HepG2 (cell line): ENCODE measurements at regions not wholly inside any gene's neighbourhood (a gene's known extent, or its start where the extent isn't known, plus 50 kb on each side); places are given as distances from the start of the nearest gene placed in this dataset.

Experiments
- ATAC-seq: fragments of 200-7000 bp; cut with Tn5 transposase; 3 replicates; pipeline ENCODE4 v1.9.1; 2020; ENCODE audit warnings: mild to moderate bottlenecking, moderate library complexity
- BruUV-seq: library from RNA; stranded (reverse); fragments of 400-500 nt; replicated peaks from 2 replicates; lab custom pipeline; 2021; lab: Mats Ljungman, UMichigan
- CTCF ChIA-PET: fragments of 300-600 bp; formaldehyde crosslinking; extraction: SDS; loops from one replicate; lab custom pipeline; 2021; ENCODE audit warnings: low total read pairs, inconsistent platforms, low intra/inter-chr PET ratio; lab: Yijun Ruan, JAX
- POLR2A ChIA-PET: fragments of 350-600 bp; sonication (Branson Sonifier 250); formaldehyde crosslinking; loops from one replicate; lab custom pipeline; 2020; ENCODE audit warnings: antibody characterized with exemption, inconsistent platforms; lab: Yijun Ruan, JAX
- DNase-seq: peaks from one replicate; pipeline ENCODE4 v3.0.0-alpha.2; 2015; ENCODE audit warnings: low spot score
- FAIRE-seq: peaks from 3 replicates; lab custom pipeline; 2011; peaks lifted over from hg19 to GRCh38; lab: Jason Lieb, UNC
- H2AFZ ChIP-seq: one replicate; pipeline ENCODE4 v1.6.1; 2011; ENCODE audit warnings: low read length, inconsistent platforms
- H3K27ac ChIP-seq: fragments of 300-600 bp; 3 replicates; pipeline ENCODE4 v1.8.0; 2011; ENCODE audit warnings: mixed run types, mild to moderate bottlenecking, mixed read lengths, low read length, inconsistent platforms; ENCODE audit not compliant: insufficient read depth; ENCODE audit errors: extremely low read length
- H3K27me3 ChIP-seq, 2 experiments: fragments of 200-600 bp in 1 of 2; 2 replicates in 1 of 2; 3 replicates in 1 of 2; pipeline versions ENCODE4 v1.6.0 to v1.8.0; 2011; ENCODE audit warnings: low read length in 2 of 2, mild to moderate bottlenecking in 2 of 2, moderate library complexity in 2 of 2, inconsistent platforms in 1 of 2; ENCODE audit not compliant: insufficient read depth in 2 of 2, control insufficient read depth in 1 of 2
- H3K36me3 ChIP-seq, 2 experiments: fragments of 200-600 bp in 1 of 2; replicated peaks in 1 of 2; 2 replicates in 1 of 2; 3 replicates in 1 of 2; pipeline versions ENCODE4 v1.5.1 to v1.8.0; 2011; ENCODE audit warnings: low read length in 2 of 2, inconsistent platforms in 1 of 2; ENCODE audit not compliant: insufficient read depth in 2 of 2, control insufficient read depth in 1 of 2
- H3K4me1 ChIP-seq: 2 replicates; pipeline ENCODE4 v1.5.1; 2012; ENCODE audit warnings: low read length, inconsistent platforms; ENCODE audit not compliant: insufficient read depth
- H3K4me2 ChIP-seq: 2 replicates; pipeline ENCODE4 v1.6.0; 2011; ENCODE audit warnings: low read depth, low read length, inconsistent platforms
- H3K4me3 ChIP-seq, 3 experiments: fragments of 200-600 bp in 1 of 3; sonication (generic), shearing (Covaris generic) in 1 of 3; replicated peaks in 1 of 3; 2 replicates each; pipeline ENCODE4 v1.5.1; 2011 to 2016; ENCODE audit warnings: low read length in 3 of 3, inconsistent platforms in 2 of 3, low read depth in 2 of 3, mild to moderate bottlenecking in 2 of 3, control low read depth in 1 of 3, mixed read lengths in 1 of 3; ENCODE audit not compliant: insufficient read depth in 1 of 3
- H3K79me2 ChIP-seq: one replicate; pipeline ENCODE4 v1.6.1; 2011; ENCODE audit warnings: low read length, inconsistent platforms; ENCODE audit not compliant: insufficient read depth
- H3K9ac ChIP-seq: 2 replicates; pipeline ENCODE4 v1.6.0; 2011; ENCODE audit warnings: mild to moderate bottlenecking, low read depth, low read length, inconsistent platforms; ENCODE audit not compliant: insufficient read depth
- H3K9me3 ChIP-seq: 2 replicates; pipeline ENCODE4 v1.5.1; 2012; ENCODE audit warnings: mild to moderate bottlenecking, low read length
- H4K20me1 ChIP-seq: 2 replicates; pipeline ENCODE4 v1.6.0; 2011; ENCODE audit warnings: inconsistent platforms, mild to moderate bottlenecking, low read length, moderate library complexity; ENCODE audit not compliant: insufficient read depth
- FLYWCH1 ChIP-seq: sonication (generic); formaldehyde crosslinking; IDR thresholded peaks from 2 replicates; pipeline ENCODE4 v1.8.1; 2023; ENCODE audit warnings: mild to moderate bottlenecking, missing genetic modification reagents
- FOXA3 ChIP-seq: IDR thresholded peaks from 2 replicates; pipeline ENCODE4 v1.6.1; 2016; ENCODE audit warnings: missing genetic modification reagents, missing compliant biosample characterization
- MAZ ChIP-seq, 2 experiments: sonication (generic) in 1 of 2; formaldehyde crosslinking in 1 of 2; IDR thresholded peaks; 2 replicates each; pipeline versions ENCODE4 v1.5.0 to v1.6.1; 2012 to 2020; ENCODE audit warnings: low read depth in 2 of 2, mild to moderate bottlenecking in 2 of 2, borderline replicate concordance in 1 of 2, improper control_type of control experiment in 1 of 2, low read length in 1 of 2, missing genetic modification reagents in 1 of 2, moderate library complexity in 1 of 2
- SMYD3 ChIP-seq: sonication (generic); formaldehyde crosslinking; IDR thresholded peaks from 2 replicates; pipeline ENCODE4 v1.8.1; 2023; ENCODE audit warnings: mild to moderate bottlenecking, missing genetic modification reagents
- TAF1 ChIP-seq: sonication (generic); formaldehyde crosslinking; IDR thresholded peaks from 2 replicates; pipeline ENCODE4 v1.4.0; 2020; ENCODE audit warnings: missing genetic modification reagents
- ZFP36 ChIP-seq: fragments of 150-350 bp; IDR thresholded peaks from 2 replicates; pipeline ENCODE4 v1.6.1; 2018; ENCODE audit warnings: borderline replicate concordance, low read length, low read depth; ENCODE audit not compliant: partially characterized antibody
- ZHX1 ChIP-seq: sonication (generic); formaldehyde crosslinking; IDR thresholded peaks from 2 replicates; pipeline ENCODE4 v1.8.1; 2022; ENCODE audit warnings: low read depth, mild to moderate bottlenecking, missing genetic modification reagents
- ZKSCAN8 ChIP-seq: IDR thresholded peaks from 2 replicates; pipeline ENCODE4 v1.6.1; 2016; ENCODE audit warnings: borderline replicate concordance, missing genetic modification reagents, missing compliant biosample characterization
- ZNF138 ChIP-seq: sonication (generic); formaldehyde crosslinking; IDR thresholded peaks from 2 replicates; pipeline ENCODE4 v1.5.0; 2020; ENCODE audit warnings: mild to moderate bottlenecking, low read depth, missing genetic modification reagents
- ZNF331 ChIP-seq: sonication (generic); formaldehyde crosslinking; IDR thresholded peaks from 2 replicates; pipeline ENCODE4 v1.4.0; 2020; ENCODE audit warnings: missing genetic modification reagents
- ZNF549 ChIP-seq: sonication (generic); formaldehyde crosslinking; IDR thresholded peaks from 2 replicates; pipeline ENCODE4 v1.5.0; 2020; ENCODE audit warnings: missing genetic modification reagents
- ZNF720 ChIP-seq: sonication (generic); formaldehyde crosslinking; IDR thresholded peaks from 2 replicates; pipeline ENCODE4 v1.4.0; 2020; ENCODE audit warnings: missing genetic modification reagents
- ZNF782 ChIP-seq: sonication (generic); formaldehyde crosslinking; IDR thresholded peaks from 2 replicates; pipeline ENCODE4 v1.4.0; 2020; ENCODE audit warnings: missing genetic modification reagents, mild to moderate bottlenecking, borderline replicate concordance
- ZZZ3 ChIP-seq: sonication (generic); formaldehyde crosslinking; IDR thresholded peaks from 2 replicates; pipeline ENCODE4 v1.4.0; 2020; ENCODE audit warnings: missing genetic modification reagents, mild to moderate bottlenecking, borderline replicate concordance
- WGBS: methylation state at CpG from one replicate; pipeline ENCODE4 v1.1.6; 2017; ENCODE audit warnings: low lambda C conversion rate; 5-methylcytosine and 5-hydroxymethylcytosine counted together
- in situ Hi-C: cut with HindIII; loops from 2 replicates; pipeline ENCODE4 v1.10.0; 2017; ENCODE audit warnings: low pct_unique_long_range_greater_than_20kb; ENCODE audit not compliant: extremely low pct_ligation_motif_present
- intact Hi-C: fragments of 100-400 bp; cut with micrococcal nuclease; formaldehyde crosslinking; loops from one replicate; pipeline ENCODE4 v1.10.0; 2022; ENCODE audit not compliant: unreplicated experiment
- TF ChIP-seq, protein P1 (sequence below): IDR thresholded peaks from 2 replicates; pipeline ENCODE4 v1.6.1; 2016

GRCh38 chr5:133865113-133865512, 103.3 kb downstream of the C5orf15 start (continued):
- TF ChIP-seq ZZZ3 = no peak
- no peak for TF ChIP-seq ZNF549
- TF ChIP-seq FLYWCH1 (CRISPR knock-in tag) = no peak
- no peak for TF ChIP-seq ZKSCAN8 (CRISPR knock-in tag)
- TF ChIP-seq ZNF138 (CRISPR knock-in tag) = no peak
- TF ChIP-seq ZHX1 (CRISPR knock-in tag) = no peak

- no peak for FAIRE-seq
- Histone ChIP-seq H3K9ac (no peak overlapping the region), H3K4me3 (no peak overlapping the region), H3K4me2 (no peak overlapping the region), H3K4me1 (no peaks in the 10 kb centered on the region), H3K27ac (no peak overlapping the region), H3K36me3 (no peaks in the 10 kb centered on the region), H3K9me3 (no peaks in the 10 kb centered on the region), H3K79me2 (no peaks in the 10 kb centered on the region), H2AFZ (no peak overlapping the region), H4K20me1 (no peaks in the 10 kb centered on the region), H3K27me3 (peaks cover 0 to 28% of the 10 kb centered on the region in 2 experiments; a peak in 4 of 5 replicates)
- TF ChIP-seq FOXA3 (CRISPR knock-in tag) (no peak), ZFP36 (no peak), ZNF331 (CRISPR knock-in tag) (no peak), MAZ (IDR thresholded peaks at IDR 0.05; ENCODE audit: borderline replicate concordance, low read depth, low read length) (no peak), MAZ (CRISPR knock-in tag; IDR thresholded peaks at IDR 0.05; ENCODE audit: low read depth) (no peak), TAF1 (no peak), ZNF720 (CRISPR knock-in tag) (no peak), SMYD3 (CRISPR knock-in tag) (no peak), ZNF782 (CRISPR knock-in tag) (no peak)
- TF ChIP-seq, protein P1, sequence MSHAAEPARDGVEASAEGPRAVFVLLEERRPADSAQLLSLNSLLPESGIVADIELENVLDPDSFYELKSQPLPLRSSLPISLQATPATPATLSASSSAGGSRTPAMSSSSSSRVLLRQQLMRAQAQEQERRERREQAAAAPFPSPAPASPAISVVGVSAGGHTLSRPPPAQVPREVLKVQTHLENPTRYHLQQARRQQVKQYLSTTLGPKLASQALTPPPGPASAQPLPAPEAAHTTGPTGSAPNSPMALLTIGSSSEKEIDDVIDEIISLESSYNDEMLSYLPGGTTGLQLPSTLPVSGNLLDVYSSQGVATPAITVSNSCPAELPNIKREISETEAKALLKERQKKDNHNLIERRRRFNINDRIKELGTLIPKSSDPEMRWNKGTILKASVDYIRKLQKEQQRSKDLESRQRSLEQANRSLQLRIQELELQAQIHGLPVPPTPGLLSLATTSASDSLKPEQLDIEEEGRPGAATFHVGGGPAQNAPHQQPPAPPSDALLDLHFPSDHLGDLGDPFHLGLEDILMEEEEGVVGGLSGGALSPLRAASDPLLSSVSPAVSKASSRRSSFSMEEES = no peak
- DNase-seq = no peak
- intact Hi-C loops = loop anchor here (5.0 kb wide), 1 partner anchor 312 kb away; no protein-coding TSS in a partner anchor
- 38% methylated on average over 3 of the region's 5 CpGs for WGBS
- ChIA-PET POLR2A (no interaction called here), CTCF (no interaction called here)
- BruUV-seq = no TSS peak
- in situ Hi-C loops = no loop called here
- no peak for ATAC-seq
These were observed 103.7 kb downstream of the C5orf15 start for GRCh38 chr5:133864711-133865110.
